H1 (cell line): ENCODE measurements at regions not wholly inside any gene's neighbourhood (a gene's known extent, or its start where the extent isn't known, plus 50 kb on each side); places are given as distances from the start of the nearest gene placed in this dataset.

ENCODE experiments used
- CTCF ChIA-PET: fragments of 300-600 bp; sonication (Branson Sonifier 250); formaldehyde crosslinking; loops from one replicate; lab custom pipeline; 2021; ENCODE audit not compliant: partially characterized antibody; lab: Charles Lee
- POLR2A ChIA-PET: fragments of 300-600 bp; sonication (Branson Sonifier 250); formaldehyde crosslinking; loops from one replicate; lab custom pipeline; 2021; ENCODE audit warnings: inconsistent platforms; ENCODE audit not compliant: partially characterized antibody; lab: Charles Lee
- DNase-seq, 2 experiments: peaks; one replicate each; pipeline versions ENCODE4 v3.0.0 to v3.0.0-alpha.2; 2010 to 2022; ENCODE audit warnings: low spot score in 2 of 2, low read depth in 1 of 2, mixed read lengths in 1 of 2
- FAIRE-seq: peaks from 2 replicates; lab custom pipeline; 2011; peaks lifted over from hg19 to GRCh38; lab: Jason Lieb, UNC
- H2AFZ ChIP-seq: 2 replicates; pipeline ENCODE4 v1.8.1; 2012; ENCODE audit warnings: low read length, inconsistent platforms
- H2AK5ac ChIP-seq: 2 replicates; pipeline ENCODE4 v1.6.1; 2013; ENCODE audit warnings: low read depth, low read length
- H2BK120ac ChIP-seq: replicated peaks from 2 replicates; pipeline ENCODE3; 2013; ENCODE audit warnings: low read depth, low read length, inconsistent platforms
- H2BK12ac ChIP-seq: 2 replicates; pipeline ENCODE4 v1.6.1; 2013; ENCODE audit warnings: low read depth, low read length
- H2BK15ac ChIP-seq: 2 replicates; pipeline ENCODE4 v1.6.1; 2013; ENCODE audit warnings: low read length
- H2BK20ac ChIP-seq: 2 replicates; pipeline ENCODE4 v1.6.1; 2013; ENCODE audit warnings: low read length
- H2BK5ac ChIP-seq: 2 replicates; pipeline ENCODE4 v1.6.1; 2013; ENCODE audit warnings: low read depth, low read length
- H3K14ac ChIP-seq: 2 replicates; pipeline ENCODE4 v1.6.1; 2013; ENCODE audit warnings: inconsistent platforms; ENCODE audit not compliant: insufficient read length
- H3K18ac ChIP-seq: 2 replicates; pipeline ENCODE4 v1.6.1; 2013; ENCODE audit warnings: low read length; ENCODE audit errors: extremely low read depth
- H3K23ac ChIP-seq: 2 replicates; pipeline ENCODE4 v1.6.1; 2013; ENCODE audit warnings: inconsistent platforms; ENCODE audit not compliant: insufficient read length
- H3K23me2 ChIP-seq: 2 replicates; pipeline ENCODE4 v1.6.1; 2013; ENCODE audit warnings: low read depth, low read length
- H3K27ac ChIP-seq: 2 replicates; pipeline ENCODE4 v1.6.1; 2011; ENCODE audit warnings: low read depth, low read length, inconsistent platforms
- H3K27me3 ChIP-seq, 4 experiments: replicated peaks in 1 of 4; 1 replicate in 1 of 4; 2 replicates in 3 of 4; pipeline versions ENCODE4 v1.6.1 to v1.8.1; 2011 to 2013; ENCODE audit warnings: low read length in 3 of 4, mild to moderate bottlenecking in 3 of 4, inconsistent platforms in 2 of 4, mixed read lengths in 2 of 4, moderate library complexity in 1 of 4; ENCODE audit not compliant: control insufficient read depth in 3 of 4, insufficient read depth in 3 of 4; ENCODE audit errors: extremely low read depth in 1 of 4
- H3K36me3 ChIP-seq, 4 experiments: 2 replicates each; pipeline versions ENCODE4 v1.6.1 to v1.8.1; 2011 to 2013; ENCODE audit warnings: mild to moderate bottlenecking in 4 of 4, low read length in 3 of 4, moderate library complexity in 2 of 4, control low read depth in 1 of 4, inconsistent platforms in 1 of 4; ENCODE audit not compliant: insufficient read depth in 4 of 4, control insufficient read depth in 2 of 4
- H3K4ac ChIP-seq: replicated peaks from 2 replicates; pipeline ENCODE3; 2013; ENCODE audit warnings: low read length, low read depth, mixed read lengths, inconsistent platforms; ENCODE audit not compliant: insufficient read length
- H3K4me1 ChIP-seq, 4 experiments: replicated peaks in 1 of 4; 1 replicate in 1 of 4; 2 replicates in 3 of 4; pipeline versions ENCODE4 v1.6.1 to v1.8.1; 2011 to 2013; ENCODE audit warnings: low read length in 3 of 4, inconsistent platforms in 2 of 4, mixed read lengths in 1 of 4; ENCODE audit not compliant: insufficient read depth in 4 of 4, control insufficient read depth in 3 of 4
- H3K4me2 ChIP-seq, 2 experiments: 2 replicates each; pipeline versions ENCODE4 v1.6.1 to v1.8.1; 2011 to 2013; ENCODE audit warnings: low read depth in 2 of 2, low read length in 2 of 2, control low read depth in 1 of 2, inconsistent platforms in 1 of 2, mild to moderate bottlenecking in 1 of 2; ENCODE audit not compliant: insufficient read depth in 1 of 2
- H3K4me3 ChIP-seq, 4 experiments: fragments of 200-600, 300-600 bp in 1 of 4; sonication (generic), shearing (Covaris generic), sonication (Bioruptor Twin) in 1 of 4; 2 replicates each; pipeline versions ENCODE4 v1.5.1 to v1.8.1; 2011 to 2016; ENCODE audit warnings: low read length in 4 of 4, low read depth in 3 of 4, control low read depth in 2 of 4, inconsistent platforms in 2 of 4, mild to moderate bottlenecking in 2 of 4, mixed read lengths in 1 of 4, moderate library complexity in 1 of 4; ENCODE audit not compliant: insufficient read depth in 2 of 4; ENCODE audit errors: extremely low read depth in 1 of 4
- H3K56ac ChIP-seq: replicated peaks from 2 replicates; pipeline ENCODE3; 2013; ENCODE audit warnings: low read depth, mild to moderate bottlenecking, mixed read lengths, low read length, inconsistent platforms; ENCODE audit not compliant: insufficient read length
- H3K79me1 ChIP-seq: 2 replicates; pipeline ENCODE4 v1.6.1; 2013; ENCODE audit warnings: low read depth, low read length, control low read depth
- H3K79me2 ChIP-seq, 2 experiments: 2 replicates each; pipeline versions ENCODE4 v1.6.1 to v1.8.1; 2012 to 2013; ENCODE audit warnings: low read length in 2 of 2, mild to moderate bottlenecking in 2 of 2, inconsistent platforms in 1 of 2; ENCODE audit not compliant: insufficient read depth in 2 of 2, control insufficient read depth in 1 of 2
- H3K9ac ChIP-seq, 4 experiments: replicated peaks in 1 of 4; 1 replicate in 1 of 4; 2 replicates in 3 of 4; pipeline versions ENCODE4 v1.6.1 to v1.8.1; 2011 to 2013; ENCODE audit warnings: low read depth in 3 of 4, low read length in 3 of 4, control low read depth in 2 of 4, mild to moderate bottlenecking in 2 of 4, moderate library complexity in 2 of 4, inconsistent platforms in 1 of 4; ENCODE audit errors: extremely low read depth in 1 of 4
- H3K9me3 ChIP-seq, 2 experiments: 2 replicates each; pipeline versions ENCODE4 v1.6.1 to v1.8.1; 2012 to 2013; ENCODE audit warnings: mild to moderate bottlenecking in 2 of 2, moderate library complexity in 2 of 2, control low read depth in 1 of 2, inconsistent platforms in 1 of 2, low read depth in 1 of 2, low read length in 1 of 2, mixed read lengths in 1 of 2; ENCODE audit not compliant: insufficient read depth in 2 of 2
- H4K20me1 ChIP-seq, 2 experiments: replicated peaks in 1 of 2; 2 replicates each; pipeline versions ENCODE3 to v1.8.1; 2011 to 2013; ENCODE audit warnings: inconsistent platforms in 2 of 2, low read length in 2 of 2, mild to moderate bottlenecking in 1 of 2; ENCODE audit not compliant: insufficient read depth in 2 of 2, control insufficient read depth in 1 of 2
- H4K5ac ChIP-seq: 2 replicates; pipeline ENCODE4 v1.6.1; 2013; ENCODE audit warnings: low read length, low read depth, mixed read lengths, inconsistent platforms; ENCODE audit not compliant: insufficient read length
- H4K8ac ChIP-seq: 2 replicates; pipeline ENCODE4 v1.8.0; 2013; ENCODE audit warnings: mild to moderate bottlenecking, moderate library complexity, low read length, inconsistent platforms; ENCODE audit not compliant: insufficient read depth; ENCODE audit errors: extremely low read depth
- H4K91ac ChIP-seq: replicated peaks from 2 replicates; pipeline ENCODE3; 2013; ENCODE audit warnings: low read length, mixed read lengths, inconsistent platforms; ENCODE audit not compliant: insufficient read length
- CREB1 ChIP-seq: IDR thresholded peaks from 2 replicates; pipeline ENCODE4 v1.6.1; 2012; ENCODE audit warnings: inconsistent platforms
- EZH2 ChIP-seq: fragments of 200-600 bp; sonication (generic); IDR thresholded peaks from 2 replicates; pipeline ENCODE4 v1.7.1; 2012; ENCODE audit warnings: low read depth, mild to moderate bottlenecking, moderate library complexity, low read length, inconsistent platforms; ENCODE audit not compliant: severe bottlenecking
- JUND ChIP-seq: IDR thresholded peaks from 2 replicates; pipeline ENCODE4 v1.6.1; 2011; ENCODE audit warnings: mild to moderate bottlenecking, improper control_type of control experiment, low read length
- POLR2AphosphoS5 ChIP-seq: IDR thresholded peaks from 2 replicates; pipeline ENCODE4 v1.6.1; 2011; ENCODE audit warnings: low read depth, low read length
- SIRT6 ChIP-seq: IDR thresholded peaks from one replicate; pipeline ENCODE4 v1.7.1; 2012; ENCODE audit warnings: low read length, inconsistent platforms
- TEAD4 ChIP-seq: IDR thresholded peaks from 2 replicates; pipeline ENCODE4 v1.6.1; 2012; ENCODE audit warnings: low read depth, low read length, inconsistent platforms, mixed read lengths
- WGBS, 2 experiments: shearing (Covaris generic) in 1 of 2; methylation state at CpG; one replicate each; pipeline versions ENCODE4 v1.1.6 to v1.1.7; 2013 to 2015; ENCODE audit warnings: low lambda C conversion rate in 2 of 2, mixed read lengths in 2 of 2, inconsistent platforms in 1 of 2, low coverage in 1 of 2, missing lambda C conversion rate in 1 of 2; ENCODE audit not compliant: insufficient replicate concordance in 2 of 2, insufficient coverage in 1 of 2, insufficient read length in 1 of 2; ENCODE audit errors: extremely low coverage in 1 of 2, missing lambda C conversion rate in 1 of 2; 5-methylcytosine and 5-hydroxymethylcytosine counted together

- Histone ChIP-seq H4K91ac (no peak overlapping the region), H3K23ac (no peak overlapping the region), H3K4ac (no peak overlapping the region), H4K5ac (no peak overlapping the region), H3K36me3 (no peaks in the 10 kb centered on the region), H3K56ac (no peak overlapping the region), H3K9ac (no peak overlapping the region), H2BK120ac (no peak overlapping the region), H3K23me2 (peaks cover 2% of the 10 kb centered on the region; the same call in 1 of the 2 replicates), H3K18ac (no peak overlapping the region), H3K4me1 (no peaks in the 10 kb centered on the region; a peak in 1 of 7 replicates), H3K79me2 (no peaks in the 10 kb centered on the region), H4K20me1 (no peaks in the 10 kb centered on the region), H4K8ac (no peak overlapping the region), H3K27me3 (no peaks in the 10 kb centered on the region), H2BK12ac (no peak overlapping the region), H3K9me3 (peaks cover 0 to 4% of the 10 kb centered on the region in 2 experiments; a peak in 1 of 4 replicates), H3K27ac (no peak overlapping the region), H2BK15ac (no peak overlapping the region), H2BK20ac (no peak overlapping the region), H3K14ac (no peak overlapping the region), H3K4me2 (no peak overlapping the region), H2AFZ (no peak overlapping the region), H3K4me3 (no peak overlapping the region), H3K79me1 (no peaks in the 10 kb centered on the region), H2BK5ac (no peak overlapping the region), H2AK5ac (no peak overlapping the region)
- POLR2A ChIA-PET = no interaction called here
- DNase-seq = no peak
- CTCF ChIA-PET = no interaction called here
- FAIRE-seq = no peak
- TF ChIP-seq JUND (no peak), CREB1 (no peak), TEAD4 (0 out of 2 replicates have a peak, but pooled peaks have one; percentile 12), SIRT6 (no peak), POLR2AphosphoS5 (no peak), EZH2 (no peak)
- WGBS, 2 experiments = 85% methylated on average over 4 of the region's 4 CpGs; no CpG with 5 or more reads in 1 of the 2 experiments
These were observed 635.4 kb downstream of the EPHA4 start for GRCh38 chr2:220936641-220937197.
